Motor neuron (in vitro differentiated cells): ENCODE measurements at regions not wholly inside any gene's neighbourhood (a gene's known extent, or its start where the extent isn't known, plus 50 kb on each side); places are given as distances from the start of the nearest gene placed in this dataset.
"Not testable (repeated sequence)": the region's sequence is repeated elsewhere in the genome, so short reads cannot be mapped to it uniquely, and the experiment has no call there.

Experiments used
- ATAC-seq, 8 experiments: fragments of 200-7000 bp; cut with Tn5 transposase; replicated peaks in 6 of 8; 2 replicates each; pipeline ENCODE4 v1.8.0; 2021; ENCODE audit warnings: mild to moderate bottlenecking in 8 of 8, moderate library complexity in 8 of 8
- H3K27ac ChIP-seq, 2 donors: fragments of 250-450 bp; sonication (Bioruptor Pico); 2 replicates each; pipeline ENCODE4 v1.9.0; 2021; ENCODE audit warnings: antibody characterized with exemption in 2 of 2, mild to moderate bottlenecking in 2 of 2, moderate library complexity in 1 of 2
- H3K4me1 ChIP-seq, 2 donors: fragments of 250-450 bp; sonication (Bioruptor Pico); replicated peaks in 1 of 2; 2 replicates each; pipeline ENCODE4 v1.6.1; 2021; ENCODE audit warnings: antibody characterized with exemption in 2 of 2, mild to moderate bottlenecking in 2 of 2, moderate library complexity in 1 of 2
- H3K4me3 ChIP-seq, 5 donors: fragments of 250-450 bp; sonication (Bioruptor Pico); 2 replicates each; pipeline ENCODE4 v1.9.0; 2021; ENCODE audit warnings: antibody characterized with exemption in 5 of 5, mild to moderate bottlenecking in 5 of 5, moderate library complexity in 4 of 5
- WGBS, 10 experiments: fragments of 450-650 bp; shearing (Covaris generic); methylation state at CpG; one replicate each; pipeline ENCODE4 v1.0.0; 2022; 5-methylcytosine and 5-hydroxymethylcytosine counted together
- in situ Hi-C, 9 experiments: fragments of 400-800 bp; cut with MboI; loops; one replicate each; pipeline ENCODE4 v1.15.0; 2021; ENCODE audit warnings: low sequenced_read_pairs in 9 of 9, low pct_unique_long_range_greater_than_20kb in 2 of 9; ENCODE audit not compliant: unreplicated experiment in 9 of 9

- H3K27ac ChIP-seq, H3K4me3 ChIP-seq, ATAC-seq, in situ Hi-C loops, H3K4me1 ChIP-seq: not testable (repeated sequence)
- 33 to 93% (median 75%) methylated on average over 1 to 4 of the region's 4 CpGs; no CpG with 5 or more reads in 2 of the 10 experiments for WGBS, 10 experiments
Measured at GRCh38 chr4:22635182-22635549, 57.6 kb upstream of the GBA3 start.

GRCh38 chr4:22635692-22636091 is 57.0 kb upstream of the GBA3 start:
- in situ Hi-C loops, result no loop called here
- Histone ChIP-seq H3K4me1 (peaks cover 0 to 3% of the 10 kb centered on the region in 2 donors), H3K4me3 (no peak overlapping the region), H3K27ac (no peak overlapping the region)
- ATAC-seq, result no peak
- WGBS, 10 experiments, result 70 to 100% (median 90%) methylated on average over 1 to 3 of the region's 5 CpGs; no CpG with 5 or more reads in 3 of the 10 experiments

- Histone ChIP-seq H3K4me1 (no peaks in the 10 kb centered on the region), H3K4me3 (no peak overlapping the region), H3K27ac (no peak overlapping the region)
- in situ Hi-C loops, result no loop called here
- ATAC-seq, result no peak
- WGBS, 10 experiments, result 0 to 100% (median 86%) methylated on average over 1 to 3 of the region's 4 CpGs; no CpG with 5 or more reads in 2 of the 10 experiments
Measured at GRCh38 chr4:22637306-22637705, 55.4 kb upstream of the GBA3 start.
